Cardiac fibroblast (primary cell): ENCODE measurements at regions not wholly inside any gene's neighbourhood (a gene's known extent, or its start where the extent isn't known, plus 50 kb on each side); places are given as distances from the start of the nearest gene placed in this dataset.

ENCODE experiments used
- DNase-seq, 2 donors: peaks; one replicate each; pipeline versions ENCODE4 v3.0.0 to v3.0.0-alpha.2; 2010; ENCODE audit warnings: low read depth in 2 of 2
- H3K4me3 ChIP-seq, 2 donors: replicated peaks in 1 of 2; 1 replicate in 1 of 2; 2 replicates in 1 of 2; pipeline ENCODE4 v1.5.1; 2011; ENCODE audit warnings: low read depth in 2 of 2, low read length in 2 of 2, mild to moderate bottlenecking in 2 of 2, moderate library complexity in 1 of 2
- TF ChIP-seq, protein P1 (sequence below): IDR thresholded peaks from one replicate; pipeline ENCODE4 v1.5.1; 2011; ENCODE audit warnings: low read depth, mild to moderate bottlenecking, low read length, inconsistent platforms

- TF ChIP-seq, protein P1, sequence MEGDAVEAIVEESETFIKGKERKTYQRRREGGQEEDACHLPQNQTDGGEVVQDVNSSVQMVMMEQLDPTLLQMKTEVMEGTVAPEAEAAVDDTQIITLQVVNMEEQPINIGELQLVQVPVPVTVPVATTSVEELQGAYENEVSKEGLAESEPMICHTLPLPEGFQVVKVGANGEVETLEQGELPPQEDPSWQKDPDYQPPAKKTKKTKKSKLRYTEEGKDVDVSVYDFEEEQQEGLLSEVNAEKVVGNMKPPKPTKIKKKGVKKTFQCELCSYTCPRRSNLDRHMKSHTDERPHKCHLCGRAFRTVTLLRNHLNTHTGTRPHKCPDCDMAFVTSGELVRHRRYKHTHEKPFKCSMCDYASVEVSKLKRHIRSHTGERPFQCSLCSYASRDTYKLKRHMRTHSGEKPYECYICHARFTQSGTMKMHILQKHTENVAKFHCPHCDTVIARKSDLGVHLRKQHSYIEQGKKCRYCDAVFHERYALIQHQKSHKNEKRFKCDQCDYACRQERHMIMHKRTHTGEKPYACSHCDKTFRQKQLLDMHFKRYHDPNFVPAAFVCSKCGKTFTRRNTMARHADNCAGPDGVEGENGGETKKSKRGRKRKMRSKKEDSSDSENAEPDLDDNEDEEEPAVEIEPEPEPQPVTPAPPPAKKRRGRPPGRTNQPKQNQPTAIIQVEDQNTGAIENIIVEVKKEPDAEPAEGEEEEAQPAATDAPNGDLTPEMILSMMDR, result no peak
- no peak overlapping the region for H3K4me3 ChIP-seq
- DNase-seq, result no peak
Observed at GRCh38 chr18:11272516-11272915, 123.1 kb upstream of the PIEZO2 start.

DNA sequence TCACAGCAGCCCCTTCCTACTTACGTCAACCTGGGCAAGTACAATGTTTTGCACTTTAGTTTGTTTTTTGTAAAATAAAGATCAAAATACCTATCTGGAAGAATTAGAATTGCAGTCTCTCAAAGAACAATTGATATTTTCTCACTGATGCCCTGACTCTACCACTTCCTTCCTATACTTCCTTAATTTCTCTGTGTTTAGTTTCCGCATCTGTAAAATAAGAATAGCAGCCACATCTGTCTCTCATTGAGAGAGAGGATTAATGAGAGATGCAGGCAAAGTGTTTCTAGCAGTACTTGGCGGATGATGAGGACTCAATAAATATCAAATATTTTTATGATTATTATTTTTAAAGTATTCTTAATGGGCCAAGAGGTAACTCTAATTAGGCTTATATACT lies 122.6 kb upstream of the PIEZO2 start:
- DNase-seq, result no peak
- TF ChIP-seq, protein P1, result no peak
- no peak overlapping the region for H3K4me3 ChIP-seq

DNA sequence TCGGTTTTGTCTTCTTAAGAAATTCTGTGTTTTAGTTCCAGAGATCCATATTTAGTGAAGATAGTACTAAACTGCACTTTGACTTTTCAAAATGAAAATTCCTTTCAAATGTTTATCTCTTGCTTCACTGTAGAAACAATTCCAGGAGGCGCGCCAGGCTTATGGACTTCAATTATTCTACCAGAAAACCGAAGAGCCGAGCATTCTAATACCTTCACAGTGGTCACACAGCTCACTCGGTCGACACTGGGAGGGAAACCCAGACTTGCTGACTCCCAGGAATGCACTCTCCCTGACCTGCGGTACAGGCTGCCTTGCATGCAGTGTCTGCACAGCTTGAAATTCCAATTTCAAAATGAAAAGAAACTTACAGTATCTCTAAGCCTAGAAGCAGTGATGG lies 119.9 kb upstream of the PIEZO2 start:
- DNase-seq, result peak in 1 of 2 donors; percentile 24
- TF ChIP-seq, protein P1, result no peak
- H3K4me3 ChIP-seq, result no peak overlapping the region

DNA sequence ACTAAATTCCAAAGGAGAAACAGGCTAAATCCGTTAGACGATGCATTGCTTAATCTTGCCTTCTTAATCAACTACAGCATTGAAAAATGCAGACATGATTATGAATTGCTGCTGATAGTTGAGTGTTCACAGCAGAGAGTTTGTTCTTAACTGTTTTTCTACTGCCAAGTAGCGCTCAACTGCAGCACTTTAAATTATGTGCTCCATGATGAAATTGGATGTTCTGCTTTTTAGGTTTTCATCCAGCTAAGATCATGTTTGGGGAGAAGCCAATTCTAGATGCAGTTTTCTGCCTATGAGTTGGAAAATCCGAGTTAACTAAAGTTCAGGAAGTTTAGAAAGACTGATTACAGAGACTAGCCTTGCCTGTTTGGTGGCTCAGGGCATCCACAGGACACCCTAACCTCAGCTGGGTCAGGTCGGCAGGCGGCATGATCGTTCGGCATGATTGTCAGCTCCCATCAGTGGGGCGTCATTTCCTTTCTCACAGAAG lies 119.4 kb upstream of the PIEZO2 start:
- H3K4me3 ChIP-seq, result no peak overlapping the region
- TF ChIP-seq, protein P1, result no peak
- peak in 1 of 2 donors; percentile 61 for DNase-seq

- no peak overlapping the region for H3K4me3 ChIP-seq
- DNase-seq, result no peak
- TF ChIP-seq, protein P1, result no peak
Observed at GRCh38 chr18:11268153-11268552, 118.8 kb upstream of the PIEZO2 start.

- TF ChIP-seq, protein P1, result no peak
- no peak overlapping the region for H3K4me3 ChIP-seq
- DNase-seq, result no peak
Observed at GRCh38 chr18:11266781-11267480, 117.6 kb upstream of the PIEZO2 start.

DNA sequence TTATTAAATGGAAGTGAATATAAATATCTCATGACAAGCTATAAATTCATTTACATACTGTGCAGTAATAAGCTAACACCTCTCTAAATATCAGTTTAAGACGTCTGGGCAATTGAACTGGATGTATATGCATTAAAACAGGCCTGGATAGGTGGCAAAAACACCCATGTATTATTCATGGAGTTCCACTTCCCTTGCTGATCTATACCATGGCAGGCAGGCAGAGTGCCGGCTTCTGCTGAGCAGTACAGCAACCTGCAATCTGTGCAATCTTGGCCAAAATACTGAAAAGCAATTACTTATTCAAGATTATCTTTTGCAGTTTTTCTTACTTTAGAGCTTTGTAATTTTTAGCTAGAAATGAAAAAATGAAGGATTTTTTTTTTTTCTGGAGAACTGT lies 112.1 kb upstream of the PIEZO2 start:
- no peak for DNase-seq
- TF ChIP-seq, protein P1, result no peak
- no peak overlapping the region for H3K4me3 ChIP-seq
